GM19467 (cell line): ENCODE measurements at regions not wholly inside any gene's neighbourhood (a gene's known extent, or its start where the extent isn't known, plus 50 kb on each side); places are given as distances from the start of the nearest gene placed in this dataset.
"Not testable (repeated sequence)": the region's sequence is repeated elsewhere in the genome, so short reads cannot be mapped to it uniquely, and the experiment has no call there.

Experiments used
- ATAC-seq: cut with Tn5 transposase; IDR thresholded peaks from one replicate; pipeline ENCODE4 v1.9.1; 2021; ENCODE audit warnings: mild to moderate bottlenecking, moderate library complexity; ENCODE audit not compliant: unreplicated experiment

DNA sequence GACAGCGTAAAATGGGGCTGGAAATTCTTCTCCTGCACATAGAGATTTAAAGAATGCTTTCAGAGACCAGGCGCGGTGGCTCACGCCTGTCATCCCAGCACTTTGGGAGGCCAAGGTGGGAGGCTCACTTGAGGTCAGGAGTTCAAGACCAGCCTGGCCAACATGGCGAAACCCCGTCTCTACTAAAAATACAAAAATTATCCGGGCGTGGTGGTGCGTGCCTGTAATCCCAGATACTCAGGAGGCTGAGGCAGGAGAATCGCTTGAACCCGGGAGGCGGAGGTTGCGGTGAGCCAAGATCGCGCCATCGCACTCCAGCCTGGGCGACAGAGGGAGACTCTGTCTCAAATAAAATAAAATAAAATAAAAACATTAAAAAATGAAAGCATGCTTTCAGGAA lies 107.4 kb downstream of the CRLF2 start:
- ATAC-seq = not testable (repeated sequence)

DNA sequence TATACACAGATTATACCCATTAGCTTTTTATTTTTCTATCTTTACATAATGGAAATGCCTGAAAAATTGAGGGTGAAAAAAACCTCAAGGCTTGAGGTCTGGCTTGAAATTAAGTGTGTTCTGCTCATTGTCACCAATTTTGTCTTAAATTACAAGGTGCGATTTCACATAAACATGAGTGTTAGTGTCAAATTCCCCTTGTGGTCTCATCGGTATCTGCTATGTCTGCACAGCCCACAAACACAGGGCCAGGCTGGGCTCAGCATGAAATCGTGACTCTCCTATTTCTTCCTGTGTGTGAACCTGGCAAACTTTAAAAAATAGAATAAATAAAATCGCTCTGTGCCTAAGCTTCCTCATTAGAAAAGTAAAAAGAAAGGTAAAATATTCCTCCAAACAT lies 109.1 kb downstream of the CRLF2 start:
- no peak for ATAC-seq

DNA sequence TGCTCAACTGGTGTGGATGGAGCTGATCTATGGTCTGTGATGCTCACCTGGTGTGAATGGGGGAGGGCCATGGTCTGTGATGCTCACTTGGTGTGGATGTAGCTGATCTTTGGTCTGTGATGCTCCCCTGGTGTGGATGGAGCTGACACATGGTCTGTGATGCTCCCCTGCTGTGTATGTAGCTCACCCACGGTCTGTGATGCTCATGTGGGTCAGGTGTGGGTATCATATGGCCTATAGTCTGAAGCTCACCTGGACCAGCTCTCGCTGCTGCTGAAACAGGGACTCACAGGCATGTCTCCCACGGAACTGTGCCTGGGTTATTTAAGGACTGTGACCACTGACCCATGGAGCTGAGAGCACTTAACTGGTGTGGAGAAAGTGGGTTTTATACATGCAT lies 109.7 kb downstream of the CRLF2 start:
- ATAC-seq = no peak

GRCh38 chrX:1102221-1102620 lies 110.2 kb downstream of the CRLF2 start:
- ATAC-seq = not testable (repeated sequence)

DNA sequence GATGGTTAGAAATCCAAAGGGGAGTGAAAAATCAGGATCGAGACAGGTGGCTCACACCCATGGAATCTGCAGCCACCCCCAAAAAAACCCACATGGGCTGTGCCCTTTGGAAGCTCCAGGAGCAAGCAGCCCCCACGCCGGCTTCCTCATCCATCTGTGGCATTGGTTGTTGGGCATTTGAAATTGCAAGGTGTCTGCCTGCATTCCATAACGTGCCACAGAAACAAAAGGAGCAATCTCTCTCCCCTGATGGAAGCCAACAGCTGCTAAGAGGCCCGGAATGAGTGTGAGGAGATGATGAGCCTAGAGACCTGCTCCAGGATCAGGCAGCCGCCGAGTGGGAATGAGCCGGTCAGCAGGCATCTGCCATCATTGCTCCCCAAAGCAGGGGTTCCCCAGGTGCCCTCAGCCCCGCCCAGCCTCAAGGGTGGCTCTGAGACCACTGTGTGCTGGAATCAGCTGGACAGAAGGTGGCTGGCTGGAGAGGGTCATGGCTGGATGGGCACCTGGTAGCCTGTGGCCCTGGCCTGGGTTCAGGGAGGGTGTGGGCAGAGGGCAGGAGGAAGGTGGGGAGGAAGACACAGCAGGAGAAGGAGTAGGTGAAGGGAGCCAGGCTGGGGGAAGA lies 113.2 kb downstream of the CRLF2 start:
- ATAC-seq = no peak

- ATAC-seq = no peak
Measured at GRCh38 chrX:1097328-1097727, 115.1 kb downstream of the CRLF2 start.

DNA sequence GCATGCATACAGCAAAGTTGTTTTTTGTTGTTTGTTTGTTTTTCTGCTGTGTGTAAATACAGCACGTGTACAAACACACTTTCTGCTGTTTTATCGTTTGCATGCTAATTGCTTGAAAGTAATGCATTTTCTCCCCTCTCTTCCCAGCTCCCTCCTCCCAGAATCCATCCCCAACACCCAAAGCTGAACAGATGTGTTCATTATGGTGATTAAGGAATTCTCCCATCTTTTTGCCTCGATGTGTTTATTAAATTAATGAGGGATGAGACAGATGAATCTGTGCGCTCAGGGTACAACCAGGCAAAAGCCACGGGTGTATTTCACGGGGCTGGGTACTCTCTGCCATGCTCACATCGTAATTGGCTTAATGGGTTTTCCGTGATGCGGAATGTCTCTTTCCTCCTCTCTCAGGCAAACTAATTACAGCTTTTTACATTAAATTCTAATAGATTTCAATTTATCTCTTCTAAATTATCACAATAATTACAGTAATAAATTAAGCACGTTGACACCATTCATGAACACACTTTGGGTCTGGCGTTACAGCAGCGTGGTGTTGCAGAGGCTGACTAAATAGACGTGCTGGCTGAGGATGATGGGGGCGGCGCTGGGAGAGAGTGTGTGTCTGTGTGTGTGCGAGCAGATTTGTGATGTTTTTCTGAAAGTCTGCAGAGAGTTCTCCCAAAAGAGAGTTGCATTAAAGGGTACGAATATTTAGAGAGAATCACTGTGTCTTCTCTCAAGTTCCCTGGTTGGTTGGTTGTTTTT lies 117.7 kb downstream of the CRLF2 start:
- ATAC-seq = no peak

- ATAC-seq = no peak
Measured at GRCh38 chrX:1093586-1094421, 118.6 kb downstream of the CRLF2 start.

DNA sequence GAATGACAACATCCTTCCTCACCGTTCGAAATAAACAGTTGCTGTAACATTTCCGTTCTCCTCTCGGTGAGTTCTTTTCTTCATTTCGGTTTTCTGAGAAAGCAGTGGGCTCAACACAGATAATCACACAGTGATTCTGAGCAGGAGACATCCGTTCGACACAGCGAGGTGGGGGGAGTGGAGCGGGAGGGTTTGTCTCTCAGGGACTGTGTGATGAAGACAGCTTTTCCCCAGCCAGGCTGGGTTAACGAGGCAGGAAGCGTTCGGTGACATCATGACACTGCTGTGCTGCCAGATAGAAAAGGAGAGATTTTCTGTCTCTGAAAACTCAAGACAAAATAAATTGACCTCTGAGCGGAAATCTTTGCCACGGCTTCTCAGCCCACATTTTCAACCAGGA lies 119.3 kb downstream of the CRLF2 start:
- ATAC-seq = no peak

DNA sequence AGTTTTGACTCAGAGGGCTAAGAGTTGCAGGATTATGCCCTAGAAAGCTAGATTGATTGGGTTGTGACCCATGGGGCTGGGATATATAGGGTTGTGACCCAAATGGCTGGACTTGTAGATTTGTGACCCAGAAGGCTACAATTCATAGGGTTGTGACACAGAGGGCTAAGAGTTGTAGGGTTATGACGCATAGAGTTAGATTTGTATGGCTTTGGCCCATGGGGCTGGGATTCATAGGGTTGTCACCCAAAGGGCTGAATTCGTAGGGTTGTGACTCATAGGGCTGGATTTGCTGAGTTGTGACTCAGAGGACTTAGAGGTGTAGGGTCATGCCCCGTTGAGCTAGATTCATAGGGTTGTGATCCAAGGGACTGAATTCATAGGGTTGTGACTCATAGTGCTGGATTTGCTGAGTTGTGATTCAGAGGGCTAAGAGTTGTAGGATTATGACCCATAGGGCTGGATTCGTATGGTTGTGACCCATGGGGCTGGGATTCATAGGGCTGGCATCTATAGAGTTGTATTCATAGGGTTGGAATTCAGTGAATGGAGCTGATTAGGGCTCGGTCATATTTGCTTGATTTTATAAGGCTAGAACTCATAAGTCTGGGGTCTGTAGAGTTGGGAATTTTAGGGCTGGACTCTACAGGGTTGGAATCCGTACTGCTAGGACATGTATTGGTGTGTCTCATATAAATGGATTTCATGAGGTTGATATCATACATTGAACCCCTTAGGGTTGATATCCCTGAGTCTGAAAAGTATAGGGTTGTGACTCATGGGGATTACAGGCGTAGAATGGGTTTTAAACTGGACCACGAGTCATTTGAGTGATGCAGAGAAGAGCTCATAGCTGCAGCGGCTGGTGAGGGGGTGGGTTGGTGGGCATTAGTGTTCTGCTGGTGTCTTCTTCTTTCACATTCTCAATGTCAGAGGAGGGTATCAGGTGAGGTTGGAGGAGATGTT lies 125.7 kb downstream of the CRLF2 start:
- no peak for ATAC-seq

- not testable (repeated sequence) for ATAC-seq
Measured at GRCh38 chrX:1085871-1086270, 126.6 kb downstream of the CRLF2 start.

DNA sequence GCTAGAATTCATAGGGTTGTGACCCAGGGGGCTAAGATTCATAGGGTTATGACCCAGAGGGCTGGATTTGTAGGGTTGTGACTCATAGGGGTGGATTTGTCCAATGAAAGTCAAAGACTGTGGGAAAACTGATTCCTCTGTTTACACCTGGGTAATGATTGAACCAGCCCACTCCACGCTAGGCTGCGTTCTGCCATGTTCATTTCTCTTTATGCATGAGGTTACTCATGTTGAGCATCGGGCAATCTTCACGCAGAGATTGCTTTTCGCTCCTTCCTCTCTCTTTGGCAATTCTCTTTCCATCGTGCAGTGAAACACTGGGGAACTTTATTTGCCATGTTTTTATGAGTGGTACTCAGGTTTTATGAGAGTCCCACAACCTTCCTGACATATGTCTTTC lies 127.8 kb downstream of the CRLF2 start:
- no peak for ATAC-seq

DNA sequence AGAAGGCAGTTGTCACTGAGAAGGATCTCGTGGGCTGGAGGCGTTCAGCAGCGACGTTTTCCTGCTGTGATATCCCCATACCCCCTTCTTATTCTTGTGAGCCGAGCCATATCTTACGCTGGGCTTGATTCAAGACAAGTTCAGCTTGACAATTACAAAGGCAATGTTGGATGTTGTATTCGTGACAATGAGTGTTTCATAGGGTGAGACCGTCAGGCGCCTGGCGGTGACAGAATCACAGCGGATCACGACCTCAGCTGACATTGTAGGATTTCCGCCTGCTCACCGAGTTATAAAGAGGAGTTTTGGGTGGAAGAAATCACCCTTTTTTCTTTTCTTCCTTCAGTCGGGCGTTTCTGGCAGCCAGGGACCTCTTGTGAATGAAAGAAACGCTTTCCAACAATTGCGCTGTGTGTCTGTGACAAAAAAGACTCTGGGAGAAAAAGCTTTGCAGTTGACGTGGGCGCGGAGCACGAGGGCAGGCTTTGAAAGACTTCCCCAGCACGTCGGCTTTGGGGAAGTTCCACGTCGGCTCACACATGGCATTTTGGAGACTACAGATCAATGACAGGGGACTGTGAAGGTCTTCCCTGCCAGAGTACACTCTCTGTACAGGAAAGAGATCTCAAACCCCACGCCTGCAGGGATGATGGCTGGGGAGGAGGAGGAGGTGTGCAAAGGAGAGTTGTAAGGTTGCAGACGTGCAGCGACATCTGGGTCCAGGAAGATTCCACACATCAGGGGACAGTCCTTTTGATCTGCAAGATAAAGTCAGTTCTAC lies 135.4 kb downstream of the CRLF2 start:
- no peak for ATAC-seq

DNA sequence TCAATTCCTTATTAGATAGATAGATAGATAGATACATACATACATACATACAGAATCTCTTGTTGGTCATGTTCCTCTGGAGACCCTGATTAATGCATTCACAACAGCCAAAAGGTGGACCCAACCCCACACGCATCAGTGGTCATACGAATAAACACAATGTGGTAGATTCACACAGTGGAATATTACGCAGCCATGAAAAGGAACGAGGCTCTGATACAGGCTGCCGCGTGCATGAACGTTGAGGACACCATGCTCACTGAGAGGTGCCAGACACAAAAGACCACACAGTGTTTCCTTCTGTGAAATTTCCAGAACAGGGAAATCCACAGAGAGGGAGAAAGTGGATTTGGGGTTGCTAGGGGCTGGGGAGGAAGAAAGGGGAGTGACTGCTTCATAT lies 136.7 kb downstream of the CRLF2 start:
- no peak for ATAC-seq

DNA sequence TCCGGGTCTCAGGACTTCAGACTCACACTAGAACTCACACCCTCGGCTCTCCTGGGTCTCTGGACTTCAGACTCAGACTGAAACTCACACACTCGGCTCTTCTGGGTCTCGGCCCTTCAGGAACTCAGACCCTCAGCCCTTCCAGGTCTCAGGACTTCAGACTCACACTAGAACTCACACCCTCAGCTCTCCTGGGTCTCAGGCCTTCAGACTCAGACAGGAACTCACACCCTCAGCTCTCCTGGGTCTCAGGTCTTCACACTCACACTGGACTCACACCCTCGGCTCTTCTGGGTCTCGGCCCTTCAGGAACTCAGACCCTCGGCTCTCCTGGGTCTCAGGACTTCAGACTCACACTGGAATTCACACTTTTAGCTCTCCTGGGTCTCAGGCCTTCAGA lies 137.3 kb downstream of the CRLF2 start:
- ATAC-seq = no peak

- ATAC-seq = no peak
Measured at GRCh38 chrX:1074755-1075154, 137.7 kb downstream of the CRLF2 start.

GRCh38 chrX:1074172-1074571 lies 138.3 kb downstream of the CRLF2 start:
- no peak for ATAC-seq

- no peak for ATAC-seq
Measured at GRCh38 chrX:1072637-1073377, 139.6 kb downstream of the CRLF2 start.

DNA sequence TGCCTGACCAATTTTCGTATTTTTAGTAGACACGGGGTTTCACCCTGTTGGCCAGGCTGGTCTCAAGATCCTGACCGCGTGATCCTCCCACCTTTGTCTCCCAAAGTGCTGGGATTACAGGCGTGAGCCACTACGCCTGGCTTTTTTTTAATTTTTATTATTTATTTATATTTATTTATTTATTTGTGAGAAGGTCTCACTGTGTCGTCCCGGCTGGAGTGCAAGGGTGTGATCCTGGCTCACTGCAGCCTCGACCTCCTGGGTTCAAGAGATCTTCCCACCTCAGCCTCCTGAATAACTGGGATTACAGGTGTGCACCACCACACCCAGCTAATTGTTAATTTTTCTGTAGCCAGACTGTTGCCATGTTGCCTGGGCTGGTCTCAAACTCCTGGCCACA lies 141.1 kb downstream of the CRLF2 start:
- no peak for ATAC-seq
